ENCODE measurements at regions not wholly inside any gene's neighbourhood (a gene's known extent, or its start where the extent isn't known, plus 50 kb on each side); places are given as distances from the start of the nearest gene placed in this dataset.

GRCh38 chr15:37395100-37395468 lies 294.7 kb upstream of the MEIS2 start:
- no peak overlapping the region for H3K4me3 ChIP-seq (ENCODE audit: low read length)
- no peak overlapping the region for H3K27ac Mint-ChIP-seq
- H3K27me3 Mint-ChIP-seq, result no peaks in the 10 kb centered on the region
- no peaks in the 10 kb centered on the region for H3K27me3 ChIP-seq (ENCODE audit: control insufficient read depth in 1 of 2, insufficient read depth in 2 of 2, low read length in 2 of 2)
- intact Hi-C loops (cut with DNase I, micrococcal nuclease), result no loop called here
- TF ChIP-seq CTCF (IDR thresholded peaks at IDR 0.05), result no peak
- H3K27ac ChIP-seq (ENCODE audit: low read depth in 1 of 2, low read length in 2 of 2), result no peak overlapping the region
- H3K36me3 ChIP-seq (ENCODE audit: insufficient read depth, low read length), result no peaks in the 10 kb centered on the region
- H3K9me3 ChIP-seq (ENCODE audit: control insufficient read depth in 1 of 2, insufficient read depth in 1 of 2, low read length in 2 of 2), result peaks cover 0 to 6% of the 10 kb centered on the region in 2 experiments
- no peak overlapping the region for H3K4me3 Mint-ChIP-seq
- POLR2A ChIA-PET, result no interaction called here
- H3K4me1 ChIP-seq (ENCODE audit: insufficient read depth, low read length), result no peaks in the 10 kb centered on the region
- ATAC-seq (ENCODE audit: poor library complexity) (no peak), DNase-seq (no peak)
- H3K9me3 Mint-ChIP-seq, result peaks cover 12% of the 10 kb centered on the region
- CTCF ChIA-PET, result no interaction called here
- no peaks in the 10 kb centered on the region for H3K36me3 Mint-ChIP-seq (ENCODE audit: low read depth)
- no peaks in the 10 kb centered on the region for H3K4me1 Mint-ChIP-seq (ENCODE audit: low read depth)

GRCh38 chr15:37397266-37398022 lies 297.1 kb upstream of the MEIS2 start:
- no peak overlapping the region for H3K27ac Mint-ChIP-seq
- ATAC-seq (ENCODE audit: poor library complexity), result no peak
- Histone ChIP-seq H3K4me3 (ENCODE audit: low read length) (no peak overlapping the region), H3K36me3 (ENCODE audit: insufficient read depth, low read length) (no peaks in the 10 kb centered on the region), H3K4me1 (ENCODE audit: insufficient read depth, low read length) (no peaks in the 10 kb centered on the region), H3K27ac (ENCODE audit: low read depth in 1 of 2, low read length in 2 of 2) (no peak overlapping the region), H3K9me3 (ENCODE audit: control insufficient read depth in 1 of 2, insufficient read depth in 1 of 2, low read length in 2 of 2) (peaks cover 0 to 6% of the 10 kb centered on the region in 2 experiments), H3K27me3 (ENCODE audit: control insufficient read depth in 1 of 2, insufficient read depth in 2 of 2, low read length in 2 of 2) (no peaks in the 10 kb centered on the region)
- H3K27me3 Mint-ChIP-seq, result no peaks in the 10 kb centered on the region
- POLR2A ChIA-PET, result no interaction called here
- no peak for TF ChIP-seq CTCF (IDR thresholded peaks at IDR 0.05)
- no peak for DNase-seq
- H3K36me3 Mint-ChIP-seq (ENCODE audit: low read depth), result no peaks in the 10 kb centered on the region
- CTCF ChIA-PET, result no interaction called here
- intact Hi-C loops (cut with DNase I, micrococcal nuclease), result no loop called here
- H3K4me3 Mint-ChIP-seq, result no peak overlapping the region
- H3K4me1 Mint-ChIP-seq (ENCODE audit: low read depth), result no peaks in the 10 kb centered on the region
- H3K9me3 Mint-ChIP-seq, result peaks cover 6% of the 10 kb centered on the region

GRCh38 chr15:37416103-37416502 lies 315.8 kb upstream of the MEIS2 start:
- Histone ChIP-seq H3K4me3 (ENCODE audit: low read length) (no peak overlapping the region), H3K4me1 (ENCODE audit: insufficient read depth, low read length) (no peaks in the 10 kb centered on the region), H3K27ac (ENCODE audit: low read depth in 1 of 2, low read length in 2 of 2) (no peak overlapping the region), H3K9me3 (ENCODE audit: control insufficient read depth in 1 of 2, insufficient read depth in 1 of 2, low read length in 2 of 2) (peaks cover 0 to 4% of the 10 kb centered on the region in 2 experiments), H3K27me3 (ENCODE audit: control insufficient read depth in 1 of 2, insufficient read depth in 2 of 2, low read length in 2 of 2) (no peaks in the 10 kb centered on the region), H3K36me3 (ENCODE audit: insufficient read depth, low read length) (no peaks in the 10 kb centered on the region)
- Mint-ChIP-seq H3K4me1 (ENCODE audit: low read depth) (no peaks in the 10 kb centered on the region), H3K27me3 (no peaks in the 10 kb centered on the region), H3K4me3 (no peak overlapping the region), H3K9me3 (peaks cover 3% of the 10 kb centered on the region), H3K27ac (no peak overlapping the region), H3K36me3 (ENCODE audit: low read depth) (no peaks in the 10 kb centered on the region)
- no peak for ATAC-seq (ENCODE audit: poor library complexity)
- no peak for DNase-seq
- ChIA-PET POLR2A (no interaction called here), CTCF (no interaction called here)
- intact Hi-C loops (cut with DNase I, micrococcal nuclease), result no loop called here
- TF ChIP-seq CTCF (IDR thresholded peaks at IDR 0.05), result no peak
